ENCODE measurements at regions not wholly inside any gene's neighbourhood (a gene's known extent, or its start where the extent isn't known, plus 50 kb on each side); places are given as distances from the start of the nearest gene placed in this dataset.

- H2AFZ ChIP-seq (ENCODE audit: low read length), result no peak overlapping the region
- no peaks in the 10 kb centered on the region; a peak in 1 of 8 replicates for H3K36me3 ChIP-seq (ENCODE audit: control insufficient read depth in 2 of 4, insufficient read depth in 4 of 4, low read length in 3 of 4)
- H2BK120ac ChIP-seq (replicated peaks; ENCODE audit: low read depth, low read length), result no peak overlapping the region
- peaks cover 11% of the 10 kb centered on the region for H3K79me1 ChIP-seq (ENCODE audit: low read depth, low read length)
- FAIRE-seq (no peak), DNase-seq (ENCODE audit: low read depth in 1 of 2, low spot score in 2 of 2) (no peak)
- no peak overlapping the region for H3K56ac ChIP-seq (replicated peaks; ENCODE audit: insufficient read length, low read depth, low read length)
- H3K27me3 ChIP-seq (replicated peaks in 1 of 4; ENCODE audit: control insufficient read depth in 3 of 4, extremely low read depth in 1 of 4, insufficient read depth in 3 of 4, low read length in 3 of 4), result no peaks in the 10 kb centered on the region; a peak in 1 of 7 replicates
- H2BK12ac ChIP-seq (ENCODE audit: low read depth, low read length), result no peak overlapping the region
- no peak overlapping the region for H3K23ac ChIP-seq (ENCODE audit: insufficient read length)
- no peak overlapping the region for H4K5ac ChIP-seq (ENCODE audit: insufficient read length, low read depth, low read length)
- H4K8ac ChIP-seq (ENCODE audit: extremely low read depth, insufficient read depth, low read length), result no peak overlapping the region
- no peak overlapping the region for H2BK20ac ChIP-seq (ENCODE audit: low read length)
- H3K14ac ChIP-seq (ENCODE audit: insufficient read length), result no peak overlapping the region
- H3K79me2 ChIP-seq (ENCODE audit: control insufficient read depth in 1 of 2, insufficient read depth in 2 of 2, low read length in 2 of 2), result peaks cover 4 to 76% of the 10 kb centered on the region in 2 experiments
- no peak overlapping the region for H2BK15ac ChIP-seq (ENCODE audit: low read length)
- H3K4ac ChIP-seq (replicated peaks; ENCODE audit: insufficient read length, low read depth, low read length), result no peak overlapping the region
- whole genome bisulfite sequencing, 2 experiments (ENCODE audit: extremely low coverage in 1 of 2, insufficient coverage in 1 of 2, insufficient read length in 1 of 2, insufficient replicate concordance in 2 of 2, low coverage in 1 of 2, low lambda C conversion rate in 2 of 2, missing lambda C conversion rate in 1 of 2), result 90% methylated on average over 1 of the region's 1 CpG; no CpG with 5 or more reads in 1 of the 2 experiments
- ChIA-PET POLR2A (ENCODE audit: partially characterized antibody) (interaction anchor here (1.5 kb wide), 1 partner anchor 19 kb away, joined by 3 read pairs; no protein-coding TSS in a partner anchor), CTCF (ENCODE audit: partially characterized antibody) (interaction anchor here (0.6 to 2.1 kb wide), 3 partner anchors 15 to 628 kb away, joined by 3 to 5 read pairs (median 4); no protein-coding TSS in a partner anchor)
- no peak overlapping the region for H4K91ac ChIP-seq (replicated peaks; ENCODE audit: insufficient read length, low read length)
- peaks cover 16 to 39% (median 35%) of the 10 kb centered on the region in 4 experiments for H3K4me1 ChIP-seq (replicated peaks in 1 of 4; ENCODE audit: control insufficient read depth in 3 of 4, insufficient read depth in 4 of 4, low read length in 3 of 4)
- TF ChIP-seq POLR2A (IDR thresholded peaks at IDR 0.05; ENCODE audit: control extremely low read depth in 1 of 2, low read depth in 2 of 2, low read length in 2 of 2) (no peak), POLR2AphosphoS5 (IDR thresholded peaks at IDR 0.05; ENCODE audit: low read depth, low read length) (no peak), RBBP5 (IDR thresholded peaks at IDR 0.05; ENCODE audit: borderline replicate concordance, low read depth, low read length) (no peak), GTF2F1 (IDR thresholded peaks at IDR 0.05; ENCODE audit: borderline replicate concordance, low read depth, low read length) (no peak), NANOG (IDR thresholded peaks at IDR 0.05; ENCODE audit: insufficient read depth, low read depth, low read length, poor library complexity, severe bottlenecking) (no peak), KDM5A (IDR thresholded peaks at IDR 0.05; ENCODE audit: low read length) (no peak), E2F6 (IDR thresholded peaks at IDR 0.05) (no peak)
- H3K23me2 ChIP-seq (ENCODE audit: low read depth, low read length), result no peaks in the 10 kb centered on the region; the same call in 1 of the 2 replicates
- H3K9me3 ChIP-seq (ENCODE audit: insufficient read depth in 2 of 2, low read depth in 1 of 2, low read length in 1 of 2), result no peaks in the 10 kb centered on the region
- no peak overlapping the region for H3K4me2 ChIP-seq (ENCODE audit: insufficient read depth in 1 of 2, low read depth in 2 of 2, low read length in 2 of 2)
- no peak overlapping the region for H2BK5ac ChIP-seq (ENCODE audit: low read depth, low read length)
- peaks cover 4 to 11% of the 10 kb centered on the region in 2 experiments for H4K20me1 ChIP-seq (replicated peaks in 1 of 2; ENCODE audit: control insufficient read depth in 1 of 2, insufficient read depth in 2 of 2, low read length in 2 of 2)
- no peak overlapping the region for H3K9ac ChIP-seq (replicated peaks in 1 of 4; ENCODE audit: extremely low read depth in 1 of 4, low read depth in 3 of 4, low read length in 3 of 4)
- no peak overlapping the region for H3K27ac ChIP-seq (ENCODE audit: low read depth, low read length)
- H3K18ac ChIP-seq (ENCODE audit: extremely low read depth, low read length), result no peak overlapping the region
- H2AK5ac ChIP-seq (ENCODE audit: low read depth, low read length), result no peak overlapping the region
- no peak overlapping the region for H3K4me3 ChIP-seq (ENCODE audit: extremely low read depth in 1 of 4, insufficient read depth in 2 of 4, low read depth in 3 of 4, low read length in 4 of 4)
These were observed 82.2 kb downstream of the ZNF608 start for GRCh38 chr5:124664287-124664686.

Measured in H1 (cell line).